A549 (cell line): ENCODE measurements at regions not wholly inside any gene's neighbourhood (a gene's known extent, or its start where the extent isn't known, plus 50 kb on each side); places are given as distances from the start of the nearest gene placed in this dataset.

Source experiments
- EHF ChIP-seq: fragments of 250-450 bp; sonication (Bioruptor Pico); IDR thresholded peaks from 2 replicates; pipeline ENCODE4 v1.5.0; 2020; ENCODE audit warnings: mild to moderate bottlenecking
- HDAC2 ChIP-seq: fragments of 200-600 bp; sonication (generic); IDR thresholded peaks from 2 replicates; pipeline ENCODE4 v1.6.1; 2016
- JUN ChIP-seq, 2 experiments: fragments of >200 bp; sonication (Bioruptor Twin); formaldehyde crosslinking; IDR thresholded peaks; 2 replicates in 1 of 2; 3 replicates in 1 of 2; pipeline ENCODE4 v1.6.1; 2016 to 2017
- MAFK ChIP-seq: fragments of 450-650 bp; IDR thresholded peaks from 2 replicates; pipeline ENCODE4 v1.6.1; 2014; ENCODE audit not compliant: partially characterized antibody
- RNF2 ChIP-seq: fragments of 200-600 bp; sonication (generic); IDR thresholded peaks from 2 replicates; pipeline ENCODE4 v1.6.1; 2016; ENCODE audit warnings: low read depth, mild to moderate bottlenecking, antibody characterized with exemption, moderate library complexity, borderline replicate concordance
- SMC3 ChIP-seq: fragments of >200 bp; sonication (Bioruptor Twin); formaldehyde crosslinking; IDR thresholded peaks from 3 replicates; pipeline ENCODE4 v1.6.1; 2018; ENCODE audit warnings: inconsistent platforms
- ZFP36 ChIP-seq: fragments of 450-650 bp; IDR thresholded peaks from 2 replicates; pipeline ENCODE4 v1.6.1; 2014; ENCODE audit warnings: borderline replicate concordance; ENCODE audit not compliant: partially characterized antibody
- TF ChIP-seq, protein P1 (sequence below): fragments of >200 bp; sonication (Bioruptor Twin); formaldehyde crosslinking; IDR thresholded peaks from 3 replicates; pipeline ENCODE4 v1.5.1; 2016
- TF ChIP-seq, protein P2 (sequence below): fragments of 450-650 bp; IDR thresholded peaks from 2 replicates; pipeline ENCODE4 v1.6.1; 2014; ENCODE audit warnings: antibody characterized with exemption
- TF ChIP-seq, protein P3 (sequence below): IDR thresholded peaks from 2 replicates; pipeline ENCODE4 v1.6.1; 2012

GRCh38 chr4:45701621-45702020 is 422.2 kb downstream of the GABRG1 start:
- TF ChIP-seq, protein P1, sequence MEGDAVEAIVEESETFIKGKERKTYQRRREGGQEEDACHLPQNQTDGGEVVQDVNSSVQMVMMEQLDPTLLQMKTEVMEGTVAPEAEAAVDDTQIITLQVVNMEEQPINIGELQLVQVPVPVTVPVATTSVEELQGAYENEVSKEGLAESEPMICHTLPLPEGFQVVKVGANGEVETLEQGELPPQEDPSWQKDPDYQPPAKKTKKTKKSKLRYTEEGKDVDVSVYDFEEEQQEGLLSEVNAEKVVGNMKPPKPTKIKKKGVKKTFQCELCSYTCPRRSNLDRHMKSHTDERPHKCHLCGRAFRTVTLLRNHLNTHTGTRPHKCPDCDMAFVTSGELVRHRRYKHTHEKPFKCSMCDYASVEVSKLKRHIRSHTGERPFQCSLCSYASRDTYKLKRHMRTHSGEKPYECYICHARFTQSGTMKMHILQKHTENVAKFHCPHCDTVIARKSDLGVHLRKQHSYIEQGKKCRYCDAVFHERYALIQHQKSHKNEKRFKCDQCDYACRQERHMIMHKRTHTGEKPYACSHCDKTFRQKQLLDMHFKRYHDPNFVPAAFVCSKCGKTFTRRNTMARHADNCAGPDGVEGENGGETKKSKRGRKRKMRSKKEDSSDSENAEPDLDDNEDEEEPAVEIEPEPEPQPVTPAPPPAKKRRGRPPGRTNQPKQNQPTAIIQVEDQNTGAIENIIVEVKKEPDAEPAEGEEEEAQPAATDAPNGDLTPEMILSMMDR = no peak
- TF ChIP-seq RNF2 (no peak), MAFK (no peak), SMC3 (no peak), HDAC2 (no peak), EHF (no peak), ZFP36 (no peak), JUN (IDR thresholded peaks at IDR 0.05) (no peak)
- TF ChIP-seq, protein P2, sequence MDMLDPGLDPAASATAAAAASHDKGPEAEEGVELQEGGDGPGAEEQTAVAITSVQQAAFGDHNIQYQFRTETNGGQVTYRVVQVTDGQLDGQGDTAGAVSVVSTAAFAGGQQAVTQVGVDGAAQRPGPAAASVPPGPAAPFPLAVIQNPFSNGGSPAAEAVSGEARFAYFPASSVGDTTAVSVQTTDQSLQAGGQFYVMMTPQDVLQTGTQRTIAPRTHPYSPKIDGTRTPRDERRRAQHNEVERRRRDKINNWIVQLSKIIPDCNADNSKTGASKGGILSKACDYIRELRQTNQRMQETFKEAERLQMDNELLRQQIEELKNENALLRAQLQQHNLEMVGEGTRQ = no peak
- TF ChIP-seq, protein P3, sequence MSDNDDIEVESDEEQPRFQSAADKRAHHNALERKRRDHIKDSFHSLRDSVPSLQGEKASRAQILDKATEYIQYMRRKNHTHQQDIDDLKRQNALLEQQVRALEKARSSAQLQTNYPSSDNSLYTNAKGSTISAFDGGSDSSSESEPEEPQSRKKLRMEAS = no peak
